Uterus (tissue), 3 donors: ENCODE measurements at regions not wholly inside any gene's neighbourhood (a gene's known extent, or its start where the extent isn't known, plus 50 kb on each side); places are given as distances from the start of the nearest gene placed in this dataset.

Experiments used
- DNase-seq, 2 donors: peaks; one replicate each; pipeline ENCODE4 v3.0.0-alpha.2; 2019 to 2020
- H3K27ac ChIP-seq, 2 donors: fragments of 200-600 bp; sonication (generic); 1 replicate in 1 of 2; 2 replicates in 1 of 2; pipeline ENCODE4 v1.5.1; 2016 to 2018
- H3K27me3 ChIP-seq, 2 donors: fragments of 200-600 bp; sonication (generic); one replicate each; pipeline ENCODE4 v1.5.1; 2018 to 2019; ENCODE audit warnings: control low read depth in 1 of 2
- H3K36me3 ChIP-seq, 2 donors: fragments of 200-600 bp; sonication (generic); one replicate each; pipeline ENCODE4 v1.5.1; 2019; ENCODE audit warnings: control low read depth in 1 of 2
- H3K4me1 ChIP-seq, 2 donors: fragments of 200-600 bp; sonication (generic); one replicate each; pipeline ENCODE4 v1.5.1; 2018 to 2019; ENCODE audit warnings: control low read depth in 1 of 2
- H3K4me3 ChIP-seq, 2 donors: fragments of 200-600 bp; sonication (generic); 1 replicate in 1 of 2; 2 replicates in 1 of 2; pipeline ENCODE4 v1.5.1; 2018 to 2019; ENCODE audit warnings: mild to moderate bottlenecking in 1 of 2
- H3K9me3 ChIP-seq, 2 donors: fragments of 200-600 bp; sonication (generic); one replicate each; pipeline ENCODE4 v1.5.1; 2019; ENCODE audit warnings: control low read depth in 1 of 2
- POLR2A ChIP-seq, 2 donors: fragments of 450-650 bp; IDR thresholded peaks; one replicate each; pipeline ENCODE4 v1.6.1; 2016; ENCODE audit warnings: antibody characterized with exemption in 2 of 2, mild to moderate bottlenecking in 1 of 2, moderate library complexity in 1 of 2
- intact Hi-C: fragments of 100-400 bp; cut with DNase I; formaldehyde crosslinking; loops from one replicate; pipeline ENCODE4 v1.15.1; 2023; ENCODE audit warnings: low total_unique reads
- TF ChIP-seq, protein P1 (sequence below), 4 experiments: fragments of 200-600 bp in 2 of 4; fragments of 450-650 bp in 2 of 4; sonication (generic) in 2 of 4; IDR thresholded peaks; one replicate each; pipeline ENCODE4 v1.5.1; 2016 to 2019; ENCODE audit warnings: antibody characterized with exemption in 4 of 4, mild to moderate bottlenecking in 2 of 4, moderate library complexity in 1 of 4
- donor health status: DM: yes; HTN: yes; CAD: no.

DNA sequence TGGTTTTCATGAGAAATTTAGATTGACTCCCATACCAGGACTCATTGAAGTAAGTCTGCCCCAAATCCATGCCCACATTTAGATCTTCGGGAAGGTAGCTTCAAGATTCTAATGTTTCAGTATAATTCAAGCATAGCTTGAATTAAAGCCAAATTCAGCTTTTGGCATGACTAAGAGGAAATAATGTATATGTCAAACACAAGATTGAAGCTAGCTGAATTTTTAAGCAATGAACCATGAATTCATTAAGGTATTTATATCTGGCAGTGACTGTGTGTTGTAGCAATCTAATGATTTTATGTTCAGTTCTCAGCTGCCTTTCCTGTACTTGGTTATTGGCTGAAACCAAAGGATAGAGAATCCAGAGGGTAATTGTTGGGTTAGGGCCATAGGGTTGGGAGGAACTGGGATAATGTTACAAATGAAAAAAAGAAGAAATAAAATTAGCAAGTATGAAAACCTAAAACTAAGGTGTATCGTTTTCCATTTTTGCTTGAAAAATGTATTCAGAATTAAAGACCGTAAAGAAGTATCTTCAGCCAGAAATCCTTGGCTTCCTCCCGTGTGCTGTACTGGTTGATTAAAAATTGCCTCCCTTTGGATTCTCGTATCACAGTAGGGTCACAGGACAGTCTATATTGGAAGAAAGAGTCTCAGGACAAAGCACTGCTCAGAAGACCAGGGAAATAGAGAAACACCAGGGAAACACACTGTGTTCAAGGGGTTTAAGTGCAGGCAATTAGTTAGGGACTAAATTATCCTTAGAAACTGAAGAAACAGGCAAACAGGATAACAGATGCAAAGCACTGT, 119.0 kb upstream of the FN1 start:
- H3K9me3 ChIP-seq, result no peaks in the 10 kb centered on the region
- H3K4me3 ChIP-seq, result no peak overlapping the region
- H3K36me3 ChIP-seq, result no peaks in the 10 kb centered on the region
- intact Hi-C loops, result no loop called here
- TF ChIP-seq, protein P1, sequence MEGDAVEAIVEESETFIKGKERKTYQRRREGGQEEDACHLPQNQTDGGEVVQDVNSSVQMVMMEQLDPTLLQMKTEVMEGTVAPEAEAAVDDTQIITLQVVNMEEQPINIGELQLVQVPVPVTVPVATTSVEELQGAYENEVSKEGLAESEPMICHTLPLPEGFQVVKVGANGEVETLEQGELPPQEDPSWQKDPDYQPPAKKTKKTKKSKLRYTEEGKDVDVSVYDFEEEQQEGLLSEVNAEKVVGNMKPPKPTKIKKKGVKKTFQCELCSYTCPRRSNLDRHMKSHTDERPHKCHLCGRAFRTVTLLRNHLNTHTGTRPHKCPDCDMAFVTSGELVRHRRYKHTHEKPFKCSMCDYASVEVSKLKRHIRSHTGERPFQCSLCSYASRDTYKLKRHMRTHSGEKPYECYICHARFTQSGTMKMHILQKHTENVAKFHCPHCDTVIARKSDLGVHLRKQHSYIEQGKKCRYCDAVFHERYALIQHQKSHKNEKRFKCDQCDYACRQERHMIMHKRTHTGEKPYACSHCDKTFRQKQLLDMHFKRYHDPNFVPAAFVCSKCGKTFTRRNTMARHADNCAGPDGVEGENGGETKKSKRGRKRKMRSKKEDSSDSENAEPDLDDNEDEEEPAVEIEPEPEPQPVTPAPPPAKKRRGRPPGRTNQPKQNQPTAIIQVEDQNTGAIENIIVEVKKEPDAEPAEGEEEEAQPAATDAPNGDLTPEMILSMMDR (IDR thresholded peaks at IDR 0.05), result no peak
- no peak for TF ChIP-seq POLR2A (IDR thresholded peaks at IDR 0.05)
- no peaks in the 10 kb centered on the region for H3K27me3 ChIP-seq
- no peak overlapping the region for H3K27ac ChIP-seq
- no peaks in the 10 kb centered on the region for H3K4me1 ChIP-seq
- no peak for DNase-seq

DNA sequence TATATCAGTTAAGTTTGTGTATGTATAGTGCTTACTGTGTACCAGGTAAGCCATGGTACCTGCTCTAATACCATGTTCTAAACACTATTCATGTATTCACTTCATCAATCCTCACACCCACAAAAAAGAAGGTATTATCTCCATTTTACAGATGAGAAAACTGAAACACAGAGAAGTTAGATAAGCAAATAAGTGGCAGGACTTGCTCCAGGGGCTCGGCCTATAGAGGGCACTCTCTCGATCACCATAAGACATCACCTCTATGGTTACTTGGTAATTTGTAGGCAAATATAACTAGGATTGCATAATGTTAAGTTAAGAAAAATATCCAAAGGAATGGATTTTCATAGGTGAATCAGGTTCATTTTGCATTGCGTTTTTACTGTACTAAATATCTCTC, 118.1 kb upstream of the FN1 start:
- DNase-seq, result no peak
- Histone ChIP-seq H3K27ac (no peak overlapping the region), H3K9me3 (no peaks in the 10 kb centered on the region), H3K4me1 (no peaks in the 10 kb centered on the region), H3K4me3 (no peak overlapping the region), H3K27me3 (no peaks in the 10 kb centered on the region), H3K36me3 (no peaks in the 10 kb centered on the region)
- intact Hi-C loops, result no loop called here
- TF ChIP-seq POLR2A (IDR thresholded peaks at IDR 0.05), result no peak
- TF ChIP-seq, protein P1 (IDR thresholded peaks at IDR 0.05), result no peak

DNA sequence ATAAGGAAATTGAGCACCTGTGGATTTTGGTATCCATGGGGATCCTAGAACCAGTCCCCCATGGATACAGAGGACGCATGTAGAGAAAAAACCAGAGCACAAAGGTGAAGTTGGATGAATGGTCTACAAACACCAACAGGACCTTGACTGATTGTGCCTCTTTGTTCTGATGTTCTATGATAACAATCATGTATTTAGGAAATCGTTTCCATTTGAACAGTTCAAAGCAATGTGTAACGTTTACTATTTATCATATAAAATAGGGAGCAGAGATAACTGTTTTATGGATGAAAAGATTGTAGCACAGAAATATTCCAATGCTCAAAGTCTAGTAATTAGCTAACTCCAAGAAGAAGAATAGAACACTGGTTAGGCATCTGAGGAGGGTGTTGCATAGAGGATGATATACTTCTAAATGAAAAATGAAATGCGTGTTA, 116.3 kb upstream of the FN1 start:
- no peaks in the 10 kb centered on the region for H3K27me3 ChIP-seq

DNA sequence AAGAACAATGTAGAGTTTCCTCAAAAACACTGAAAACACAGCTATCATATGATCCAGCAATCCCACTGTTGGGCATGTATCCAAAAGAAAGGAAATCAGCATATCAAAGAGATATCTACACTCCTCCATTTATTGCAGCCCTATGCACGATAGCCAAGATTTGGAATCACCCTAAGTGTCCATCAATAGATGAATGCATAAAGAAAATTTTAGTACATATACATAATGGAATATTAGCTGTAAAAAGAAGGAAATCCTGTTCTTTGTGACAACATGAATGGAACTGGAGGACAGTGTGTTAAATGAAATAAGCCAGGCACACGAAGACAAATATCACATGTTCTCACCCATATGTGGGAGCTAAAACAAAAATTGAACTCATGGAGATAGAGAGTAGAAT, 114.5 kb upstream of the FN1 start:
- Histone ChIP-seq H3K9me3 (no peaks in the 10 kb centered on the region), H3K27me3 (no peaks in the 10 kb centered on the region), H3K4me1 (no peaks in the 10 kb centered on the region), H3K27ac (no peak overlapping the region), H3K4me3 (no peak overlapping the region), H3K36me3 (no peaks in the 10 kb centered on the region)
- intact Hi-C loops, result no loop called here
- TF ChIP-seq, protein P1 (IDR thresholded peaks at IDR 0.05), result no peak
- TF ChIP-seq POLR2A (IDR thresholded peaks at IDR 0.05), result no peak
- DNase-seq, result no peak

More for the DNA sequence above, 116.3 kb upstream of the FN1 start:
- Histone ChIP-seq H3K36me3 (no peaks in the 10 kb centered on the region), H3K4me1 (no peaks in the 10 kb centered on the region), H3K9me3 (no peaks in the 10 kb centered on the region), H3K27ac (no peak overlapping the region), H3K4me3 (no peak overlapping the region)
- intact Hi-C loops, result no loop called here
- no peak for DNase-seq
- TF ChIP-seq, protein P1 (IDR thresholded peaks at IDR 0.05), result no peak
- TF ChIP-seq POLR2A (IDR thresholded peaks at IDR 0.05), result no peak

DNA sequence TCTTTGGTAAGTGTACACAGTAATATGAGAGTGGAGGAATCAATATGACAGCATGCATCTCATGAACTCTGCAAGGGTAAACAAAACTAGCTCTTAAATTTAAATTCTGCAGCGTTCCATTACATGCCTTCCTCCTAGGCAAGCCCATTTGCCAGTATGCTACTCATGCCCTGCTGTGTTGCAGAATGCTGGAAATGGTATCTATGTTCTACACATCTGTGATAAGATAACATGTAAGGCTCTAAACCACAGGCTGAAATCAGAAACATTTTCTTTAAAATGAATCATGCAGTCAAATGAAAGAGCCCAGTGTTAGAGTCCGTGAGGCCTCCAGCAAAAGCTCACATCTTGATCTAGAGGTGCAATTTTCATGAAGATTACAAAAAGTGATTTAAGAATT, 112.8 kb upstream of the FN1 start:
- no peak for DNase-seq
- Histone ChIP-seq H3K9me3 (no peaks in the 10 kb centered on the region), H3K36me3 (no peaks in the 10 kb centered on the region), H3K27me3 (no peaks in the 10 kb centered on the region), H3K4me3 (no peak overlapping the region), H3K27ac (no peak overlapping the region), H3K4me1 (no peaks in the 10 kb centered on the region)
- intact Hi-C loops, result no loop called here
- TF ChIP-seq, protein P1 (IDR thresholded peaks at IDR 0.05), result no peak
- no peak for TF ChIP-seq POLR2A (IDR thresholded peaks at IDR 0.05)
